ENCODE measurements at regions not wholly inside any gene's neighbourhood (a gene's known extent, or its start where the extent isn't known, plus 50 kb on each side); places are given as distances from the start of the nearest gene placed in this dataset.
"Not testable (repeated sequence)": the region's sequence is repeated elsewhere in the genome, so short reads cannot be mapped to it uniquely, and the experiment has no call there.

GRCh38 chr20:12535316-12535715, 473.5 kb upstream of the SPTLC3 start:
- TF ChIP-seq POLR2A (IDR thresholded peaks at IDR 0.05) (no peak), CTCF (IDR thresholded peaks at IDR 0.05 in 4 of 5, conservative IDR thresholded peaks at IDR 0.05 in 1 of 5) (no peak)
- H3K27me3 ChIP-seq: no peaks in the 10 kb centered on the region
- DNase-seq (no peak), ATAC-seq (no peak)
- H3K36me3 ChIP-seq: no peaks in the 10 kb centered on the region
- H3K9me3 ChIP-seq: no peaks in the 10 kb centered on the region
- in situ Hi-C loops (cut with MboI; ENCODE audit: low sequenced_read_pairs in 4 of 4): no loop called here
- intact Hi-C loops (cut with DNase I; ENCODE audit: low total_unique reads): no loop called here
- H3K4me1 ChIP-seq: no peaks in the 10 kb centered on the region
- H3K4me3 ChIP-seq: no peak overlapping the region
- H3K27ac ChIP-seq: no peak overlapping the region

GRCh38 chr20:12535770-12536169, 473.0 kb upstream of the SPTLC3 start:
- H3K4me1 ChIP-seq: no peaks in the 10 kb centered on the region
- H3K4me3 ChIP-seq: no peak overlapping the region
- no peaks in the 10 kb centered on the region for H3K9me3 ChIP-seq
- in situ Hi-C loops (cut with MboI; ENCODE audit: low sequenced_read_pairs in 4 of 4) (no loop called here), intact Hi-C loops (cut with DNase I; ENCODE audit: low total_unique reads) (no loop called here)
- DNase-seq: no peak
- no peak overlapping the region for H3K27ac ChIP-seq
- TF ChIP-seq POLR2A (IDR thresholded peaks at IDR 0.05): no peak
- no peak for TF ChIP-seq CTCF (IDR thresholded peaks at IDR 0.05 in 4 of 5, conservative IDR thresholded peaks at IDR 0.05 in 1 of 5)
- no peaks in the 10 kb centered on the region for H3K36me3 ChIP-seq
- no peaks in the 10 kb centered on the region for H3K27me3 ChIP-seq
- ATAC-seq: no peak

- no peaks in the 10 kb centered on the region for H3K4me1 ChIP-seq
- TF ChIP-seq CTCF (IDR thresholded peaks at IDR 0.05 in 4 of 5, conservative IDR thresholded peaks at IDR 0.05 in 1 of 5): no peak
- TF ChIP-seq POLR2A (IDR thresholded peaks at IDR 0.05): no peak
- DNase-seq (no peak), ATAC-seq (no peak)
- in situ Hi-C loops (cut with MboI; ENCODE audit: low sequenced_read_pairs in 4 of 4): no loop called here
- no peak overlapping the region for H3K27ac ChIP-seq
- H3K36me3 ChIP-seq: no peaks in the 10 kb centered on the region
- H3K27me3 ChIP-seq: no peaks in the 10 kb centered on the region
- H3K4me3 ChIP-seq: no peak overlapping the region
- no peaks in the 10 kb centered on the region for H3K9me3 ChIP-seq
- intact Hi-C loops (cut with DNase I; ENCODE audit: low total_unique reads): no loop called here
Observed at GRCh38 chr20:12554426-12554825, 454.3 kb upstream of the SPTLC3 start.

GRCh38 chr20:12555369-12555768, 453.4 kb upstream of the SPTLC3 start:
- no peaks in the 10 kb centered on the region for H3K36me3 ChIP-seq
- no peak overlapping the region for H3K4me3 ChIP-seq
- intact Hi-C loops (cut with DNase I; ENCODE audit: low total_unique reads) (no loop called here), in situ Hi-C loops (cut with MboI; ENCODE audit: low sequenced_read_pairs in 4 of 4) (no loop called here)
- H3K27me3 ChIP-seq: no peaks in the 10 kb centered on the region
- H3K27ac ChIP-seq: no peak overlapping the region
- DNase-seq (no peak), ATAC-seq (no peak)
- no peaks in the 10 kb centered on the region for H3K9me3 ChIP-seq
- H3K4me1 ChIP-seq: no peaks in the 10 kb centered on the region
- TF ChIP-seq CTCF (IDR thresholded peaks at IDR 0.05 in 4 of 5, conservative IDR thresholded peaks at IDR 0.05 in 1 of 5) (no peak), POLR2A (IDR thresholded peaks at IDR 0.05) (no peak)

GRCh38 chr20:12555849-12556248, 452.9 kb upstream of the SPTLC3 start:
- H3K36me3 ChIP-seq; ATAC-seq; in situ Hi-C loops (cut with MboI; ENCODE audit: low sequenced_read_pairs in 4 of 4); H3K27me3 ChIP-seq; H3K4me3 ChIP-seq; intact Hi-C loops (cut with DNase I; ENCODE audit: low total_unique reads); H3K4me1 ChIP-seq; DNase-seq; H3K27ac ChIP-seq; H3K9me3 ChIP-seq: not testable (repeated sequence)
